ENCODE measurements at regions not wholly inside any gene's neighbourhood (a gene's known extent, or its start where the extent isn't known, plus 50 kb on each side); places are given as distances from the start of the nearest gene placed in this dataset.

DNA sequence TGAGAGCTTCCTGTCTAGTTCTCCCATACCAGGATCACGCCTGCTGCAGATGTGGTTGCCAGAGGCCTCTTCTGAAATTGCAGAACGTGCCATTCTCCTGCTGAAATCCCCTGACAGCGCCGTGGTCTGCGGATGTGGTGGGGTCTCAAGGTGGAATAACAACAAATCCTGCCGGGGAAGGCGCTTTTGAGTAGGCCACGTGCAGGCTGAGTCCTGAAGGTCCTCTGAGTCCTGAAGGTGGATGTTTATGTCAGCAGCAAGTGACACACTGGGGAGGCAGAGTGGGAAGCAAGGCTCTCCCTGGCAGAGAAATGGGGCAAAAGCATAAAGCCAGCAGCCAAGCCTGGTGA, 241.4 kb downstream of the MYCN start:
- Mint-ChIP-seq H3K27ac (no peak overlapping the region), H3K9me3 (ENCODE audit: low read depth) (no peaks in the 10 kb centered on the region), H3K4me1 (ENCODE audit: low read depth) (no peaks in the 10 kb centered on the region), H3K36me3 (no peaks in the 10 kb centered on the region), H3K27me3 (no peaks in the 10 kb centered on the region), H3K4me3 (no peak overlapping the region)

DNA sequence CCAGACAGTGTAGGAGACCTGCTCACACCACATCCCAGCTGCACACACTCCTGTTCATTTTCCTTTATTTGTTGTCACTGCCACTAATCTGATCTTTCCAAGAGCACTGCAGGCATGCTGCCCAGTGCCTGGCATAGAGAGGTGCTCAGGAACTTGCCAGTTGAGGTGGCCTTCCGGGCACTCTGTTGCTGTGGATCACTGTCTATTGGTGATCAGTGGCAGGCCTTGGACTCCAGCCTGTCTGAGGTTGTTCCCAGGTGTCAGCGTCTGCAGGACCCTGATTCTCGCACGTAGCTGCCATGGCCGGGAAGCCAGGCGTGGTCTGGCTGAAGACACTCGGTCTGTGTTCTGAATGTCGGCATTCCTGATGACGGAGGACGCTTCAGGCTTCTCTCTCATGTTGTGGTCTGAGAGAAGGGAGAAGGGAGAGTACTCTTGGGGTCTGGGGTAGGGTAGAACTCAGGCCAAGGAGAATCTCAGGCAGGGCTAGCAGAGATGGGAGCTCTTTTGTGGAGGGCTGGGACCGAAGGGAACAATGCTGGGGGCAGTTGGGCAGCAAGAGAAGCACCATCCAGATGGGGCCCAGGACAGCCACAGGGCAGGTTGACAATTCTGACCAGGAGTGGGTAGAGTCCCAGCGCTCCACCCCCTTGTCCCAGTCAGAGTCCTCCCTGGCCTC, 240.9 kb downstream of the MYCN start:
- Mint-ChIP-seq H3K9me3 (ENCODE audit: low read depth) (no peaks in the 10 kb centered on the region), H3K27me3 (no peaks in the 10 kb centered on the region), H3K4me1 (ENCODE audit: low read depth) (no peaks in the 10 kb centered on the region), H3K27ac (no peak overlapping the region), H3K4me3 (no peak overlapping the region), H3K36me3 (no peaks in the 10 kb centered on the region)

DNA sequence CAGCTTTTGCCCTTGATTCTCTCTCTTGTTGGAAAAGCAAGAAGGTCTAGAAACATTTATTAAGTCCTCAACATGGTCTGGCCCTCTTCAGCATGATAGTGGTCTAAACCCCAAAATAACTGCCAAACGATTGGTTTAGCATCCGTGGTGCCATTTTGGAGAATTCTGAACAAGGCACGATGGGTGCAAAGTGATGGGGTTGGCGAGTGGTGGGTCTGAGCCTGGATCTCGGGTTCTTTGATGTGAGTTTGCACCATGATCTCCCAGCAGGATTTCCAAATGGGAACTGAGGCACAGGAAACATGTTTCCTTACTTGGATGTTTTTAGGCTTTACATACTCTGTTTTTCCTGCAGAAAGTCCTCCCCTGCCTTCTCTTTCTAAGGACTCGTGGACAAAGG, 240.3 kb downstream of the MYCN start:
- H3K4me3 Mint-ChIP-seq = no peak overlapping the region
- no peaks in the 10 kb centered on the region for H3K9me3 Mint-ChIP-seq (ENCODE audit: low read depth)
- no peak overlapping the region for H3K27ac Mint-ChIP-seq
- H3K4me1 Mint-ChIP-seq (ENCODE audit: low read depth) = no peaks in the 10 kb centered on the region
- H3K27me3 Mint-ChIP-seq = no peaks in the 10 kb centered on the region
- no peaks in the 10 kb centered on the region for H3K36me3 Mint-ChIP-seq

DNA sequence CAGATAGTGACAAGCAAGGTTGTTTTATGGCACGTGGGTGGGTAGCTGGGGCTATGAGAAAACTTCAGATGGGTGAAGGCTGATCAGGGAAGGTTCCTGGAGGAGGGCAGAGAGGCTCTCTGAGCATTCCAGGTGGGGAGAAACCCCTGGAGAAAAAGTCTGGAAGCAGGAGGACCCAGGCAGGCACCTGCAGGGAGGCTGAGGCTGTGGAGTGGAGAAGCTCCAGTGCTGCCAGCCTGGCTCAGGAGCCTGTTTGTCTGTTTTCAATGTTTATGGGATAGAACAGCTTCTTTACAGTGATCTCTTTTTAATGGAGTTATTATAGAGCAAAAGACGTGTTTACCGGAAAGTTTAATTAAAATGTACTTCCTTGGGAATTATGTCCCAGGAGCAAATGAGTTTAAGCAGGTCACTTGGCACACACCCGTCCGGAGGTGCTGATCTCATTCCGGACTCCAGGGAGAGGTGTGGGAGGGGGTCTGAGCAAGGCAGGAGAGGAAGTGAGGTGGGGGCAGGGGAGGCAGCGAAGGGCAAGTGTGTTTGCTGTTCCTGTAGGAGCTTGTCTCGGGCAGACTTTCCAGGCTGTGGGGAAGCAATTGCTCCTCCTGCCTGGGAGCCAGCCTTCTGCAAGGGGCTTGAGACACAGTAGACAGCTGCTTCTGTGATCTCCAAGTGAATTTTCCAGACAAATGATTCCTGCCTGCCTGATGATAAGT, 239.5 kb downstream of the MYCN start:
- Mint-ChIP-seq H3K36me3 (no peaks in the 10 kb centered on the region), H3K27ac (no peak overlapping the region), H3K27me3 (no peaks in the 10 kb centered on the region), H3K9me3 (ENCODE audit: low read depth) (no peaks in the 10 kb centered on the region), H3K4me3 (no peak overlapping the region), H3K4me1 (ENCODE audit: low read depth) (no peaks in the 10 kb centered on the region)

DNA sequence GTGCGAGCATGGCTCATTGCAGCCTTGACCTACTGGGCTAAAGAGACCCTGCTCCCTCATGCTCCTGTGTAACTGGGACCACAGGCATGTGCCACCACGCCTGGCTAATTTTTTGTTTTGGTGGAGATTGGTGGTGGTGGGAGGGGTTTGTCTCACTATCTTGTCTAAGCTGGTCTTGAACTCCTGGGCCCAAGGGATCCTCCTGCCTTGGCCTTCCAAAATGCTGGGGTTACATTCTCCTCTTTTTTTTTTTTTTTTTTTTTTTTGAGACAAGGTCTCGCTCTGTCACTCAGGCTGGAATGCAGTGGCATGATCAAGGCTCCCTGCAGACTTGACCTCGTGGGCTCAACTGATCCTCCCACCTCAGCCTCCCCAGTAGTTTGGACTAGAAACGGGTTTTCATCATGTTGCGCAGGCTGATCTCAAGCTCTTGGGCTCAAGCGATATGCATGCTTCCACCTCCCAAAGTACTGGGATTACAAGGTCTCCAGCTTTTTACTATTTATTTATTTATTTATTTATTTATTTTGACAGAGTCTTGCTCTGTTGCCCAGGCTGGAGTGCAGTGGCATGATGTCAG, 238.3 kb downstream of the MYCN start:
- no peaks in the 10 kb centered on the region for H3K27me3 Mint-ChIP-seq
- no peaks in the 10 kb centered on the region for H3K9me3 Mint-ChIP-seq (ENCODE audit: low read depth)
- no peak overlapping the region for H3K27ac Mint-ChIP-seq
- H3K36me3 Mint-ChIP-seq = no peaks in the 10 kb centered on the region
- H3K4me3 Mint-ChIP-seq = no peak overlapping the region
- no peaks in the 10 kb centered on the region for H3K4me1 Mint-ChIP-seq (ENCODE audit: low read depth)

DNA sequence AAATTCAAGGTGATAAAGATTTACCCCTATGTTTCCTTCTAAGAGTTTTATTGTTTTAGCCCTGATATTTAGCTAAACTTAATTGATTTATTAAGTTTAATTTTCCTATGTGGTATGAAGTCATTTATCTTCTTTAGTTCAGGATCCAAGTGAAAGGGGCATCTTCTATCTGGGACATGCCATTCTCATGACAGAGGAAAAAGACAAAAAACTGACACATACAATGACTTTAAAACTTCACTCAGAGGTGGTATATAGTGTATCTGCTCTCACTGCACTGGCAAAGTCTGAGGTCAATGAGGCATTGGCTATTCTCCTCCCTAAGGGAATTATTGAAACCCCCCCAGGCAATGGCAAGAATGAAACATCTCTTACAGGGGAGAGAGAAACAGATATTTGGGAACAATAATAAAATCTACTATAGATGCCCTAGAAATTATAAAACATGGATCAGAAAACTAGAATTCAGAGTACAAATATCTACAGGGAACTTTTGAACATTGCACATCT, 237.4 kb downstream of the MYCN start:
- no peak overlapping the region for H3K4me3 Mint-ChIP-seq
- no peaks in the 10 kb centered on the region for H3K4me1 Mint-ChIP-seq (ENCODE audit: low read depth)
- H3K27me3 Mint-ChIP-seq = no peaks in the 10 kb centered on the region
- no peaks in the 10 kb centered on the region for H3K9me3 Mint-ChIP-seq (ENCODE audit: low read depth)
- no peak overlapping the region for H3K27ac Mint-ChIP-seq
- no peaks in the 10 kb centered on the region for H3K36me3 Mint-ChIP-seq

DNA sequence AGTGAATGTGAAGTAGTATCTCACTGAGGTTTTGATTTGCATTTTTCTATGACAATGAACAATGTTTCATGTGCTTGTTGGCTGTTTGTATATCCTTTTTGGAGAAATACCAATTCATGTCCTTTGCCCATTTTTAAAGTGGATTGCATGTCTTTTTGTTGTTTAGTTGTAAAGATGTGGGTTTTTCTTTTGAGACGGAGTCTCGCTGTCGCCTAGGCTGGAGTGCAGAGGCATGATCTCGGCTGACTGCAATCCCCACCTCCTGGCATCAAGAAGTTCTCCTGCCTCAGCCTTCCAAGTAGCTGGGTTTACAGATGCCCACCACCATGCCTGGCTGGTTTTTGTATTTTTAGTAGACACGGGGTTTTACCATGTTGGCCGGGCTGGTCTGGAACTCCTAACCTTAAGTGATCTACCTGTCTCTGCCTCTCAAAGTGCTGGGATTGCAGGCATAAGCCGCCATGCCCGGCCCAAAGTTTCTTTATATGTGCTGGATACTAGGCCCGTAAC, 236.7 kb downstream of the MYCN start:
- H3K36me3 Mint-ChIP-seq = no peaks in the 10 kb centered on the region
- H3K9me3 Mint-ChIP-seq (ENCODE audit: low read depth) = no peaks in the 10 kb centered on the region
- H3K27ac Mint-ChIP-seq = no peak overlapping the region
- no peaks in the 10 kb centered on the region for H3K27me3 Mint-ChIP-seq
- H3K4me3 Mint-ChIP-seq = no peak overlapping the region
- no peaks in the 10 kb centered on the region for H3K4me1 Mint-ChIP-seq (ENCODE audit: low read depth)

DNA sequence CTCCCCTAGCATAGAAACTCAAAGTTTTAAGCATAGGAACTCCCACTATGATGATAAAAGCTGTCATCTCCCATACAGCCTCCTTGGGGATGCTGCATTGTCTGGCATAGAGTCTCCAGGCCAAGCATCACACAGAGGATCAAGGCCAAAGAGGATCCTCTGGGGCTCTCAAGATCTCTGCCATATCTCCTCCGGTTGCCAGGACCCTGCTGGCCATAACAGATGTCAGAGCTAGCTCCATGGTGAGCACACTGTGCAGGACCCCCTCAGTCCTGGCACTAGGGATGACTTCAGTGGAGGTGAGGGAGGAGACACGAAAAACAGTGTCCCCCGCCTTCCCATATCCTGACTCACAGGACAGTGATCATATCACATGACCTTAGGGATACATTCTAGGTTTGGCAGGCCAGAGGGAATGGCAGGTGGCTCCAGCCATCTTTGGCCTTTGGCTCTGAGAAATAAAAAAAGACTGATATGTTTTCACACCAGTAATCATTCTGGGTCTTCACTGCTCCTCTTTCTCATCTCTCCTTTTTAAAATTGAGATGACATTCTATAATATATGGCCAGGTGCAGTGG, 235.0 kb downstream of the MYCN start:
- H3K4me1 Mint-ChIP-seq (ENCODE audit: low read depth) = no peaks in the 10 kb centered on the region

DNA sequence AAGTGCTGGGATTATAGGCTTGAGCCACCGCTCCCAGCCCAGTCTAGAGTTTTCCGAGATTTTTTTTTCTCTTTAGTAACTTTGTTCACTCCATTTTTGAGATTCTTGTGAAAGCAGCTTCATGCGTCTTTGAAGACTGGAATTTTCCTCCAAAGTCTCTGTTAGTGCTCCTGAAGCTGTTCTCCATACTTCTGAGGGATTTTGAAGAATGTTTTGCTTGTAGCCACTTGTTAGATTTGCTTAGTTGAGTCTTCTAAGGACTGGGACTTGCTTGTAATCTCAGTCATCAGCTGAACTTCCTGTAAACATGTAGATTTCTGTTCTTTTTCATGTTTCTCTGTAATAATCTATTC, 234.3 kb downstream of the MYCN start:
- no peaks in the 10 kb centered on the region for H3K36me3 Mint-ChIP-seq
- H3K4me1 Mint-ChIP-seq (ENCODE audit: low read depth) = no peaks in the 10 kb centered on the region
- H3K4me3 Mint-ChIP-seq = no peak overlapping the region
- no peak overlapping the region for H3K27ac Mint-ChIP-seq
- no peaks in the 10 kb centered on the region for H3K27me3 Mint-ChIP-seq
- no peaks in the 10 kb centered on the region for H3K9me3 Mint-ChIP-seq (ENCODE audit: low read depth)

More for the DNA sequence above, 235.0 kb downstream of the MYCN start:
- H3K9me3 Mint-ChIP-seq (ENCODE audit: low read depth) = no peaks in the 10 kb centered on the region
- no peak overlapping the region for H3K27ac Mint-ChIP-seq
- H3K27me3 Mint-ChIP-seq = no peaks in the 10 kb centered on the region
- no peak overlapping the region for H3K4me3 Mint-ChIP-seq
- no peaks in the 10 kb centered on the region for H3K36me3 Mint-ChIP-seq

DNA sequence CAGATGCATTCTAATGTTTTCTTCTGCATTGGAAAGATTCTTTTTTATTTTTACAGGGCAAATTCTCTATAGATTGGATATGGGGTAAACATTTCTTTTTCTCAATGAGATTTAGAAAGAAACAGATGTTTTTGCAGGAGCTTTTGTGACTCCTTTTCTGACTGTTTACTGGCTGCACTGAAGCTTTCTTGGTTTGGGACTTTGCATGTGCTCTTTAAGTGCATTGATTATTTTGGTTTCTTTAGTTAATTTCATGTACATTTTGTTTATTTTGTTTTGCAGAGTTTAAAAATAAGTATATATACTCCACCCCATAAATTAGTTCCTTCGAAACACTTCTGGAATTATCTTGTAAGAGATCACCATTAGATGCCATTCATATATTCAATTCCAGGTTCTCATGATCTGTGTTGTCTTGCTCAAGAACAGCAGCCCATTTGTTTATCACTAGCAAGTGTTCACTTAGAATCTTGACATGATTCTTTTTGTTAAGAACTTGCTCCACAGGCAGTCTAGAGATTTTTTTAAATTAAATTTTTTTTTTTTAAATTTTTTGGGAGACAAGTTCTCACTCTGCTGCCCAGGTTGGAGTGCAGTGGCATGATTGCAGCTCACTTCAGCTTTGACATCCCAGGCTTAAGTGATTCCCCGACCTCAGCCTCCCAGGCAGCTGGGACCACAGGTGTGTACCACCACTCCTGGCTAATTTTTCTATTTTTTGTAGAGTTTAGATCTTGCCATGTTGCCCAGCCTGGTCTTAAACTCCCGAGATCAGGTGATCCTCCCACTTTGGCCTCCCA, 233.7 kb downstream of the MYCN start:
- Mint-ChIP-seq H3K4me3 (no peak overlapping the region), H3K36me3 (no peaks in the 10 kb centered on the region), H3K27me3 (no peaks in the 10 kb centered on the region), H3K4me1 (ENCODE audit: low read depth) (no peaks in the 10 kb centered on the region), H3K9me3 (ENCODE audit: low read depth) (no peaks in the 10 kb centered on the region), H3K27ac (no peak overlapping the region)

DNA sequence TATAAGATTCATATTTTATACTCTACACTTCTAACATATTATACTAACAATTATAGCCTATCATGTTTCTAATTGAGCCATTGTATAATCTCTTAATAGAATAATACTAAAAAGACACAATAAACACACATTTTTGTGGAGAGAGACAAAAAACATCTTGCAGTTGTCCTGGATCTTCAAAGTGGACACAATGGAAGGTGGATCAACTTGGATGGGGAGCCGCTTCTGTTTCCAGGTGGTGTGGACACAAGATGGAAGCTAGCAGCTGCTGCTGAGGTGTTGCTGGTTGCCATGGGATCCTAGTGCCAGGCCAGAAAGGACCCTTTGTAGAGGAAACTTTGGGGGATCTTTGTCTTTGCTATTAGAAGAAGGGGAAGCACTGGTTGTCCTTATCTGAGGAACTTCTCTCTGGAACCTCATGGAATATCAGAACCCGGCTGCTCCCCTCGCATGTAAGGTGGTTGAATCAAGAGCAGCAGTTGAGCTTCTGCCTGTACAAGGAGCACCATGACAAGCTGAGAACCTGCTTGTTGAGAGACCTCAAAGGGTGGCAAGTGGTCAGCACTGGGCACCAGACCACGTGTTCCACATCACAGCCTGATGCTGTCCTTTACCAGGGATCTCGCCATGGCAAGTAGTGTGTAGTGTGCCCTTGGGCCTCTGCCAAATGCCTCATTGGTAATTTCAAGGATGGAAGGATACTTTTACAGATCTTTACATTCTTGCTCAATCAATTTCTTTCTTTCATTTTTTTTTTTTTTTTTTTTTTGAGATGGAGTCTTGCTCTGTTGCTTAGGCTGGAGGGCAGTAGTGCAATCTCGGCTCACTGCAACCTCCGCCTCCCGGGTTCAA, 232.2 kb downstream of the MYCN start:
- no peaks in the 10 kb centered on the region for H3K4me1 Mint-ChIP-seq (ENCODE audit: low read depth)
- no peaks in the 10 kb centered on the region for H3K9me3 Mint-ChIP-seq (ENCODE audit: low read depth)
- no peaks in the 10 kb centered on the region for H3K36me3 Mint-ChIP-seq
- H3K27ac Mint-ChIP-seq = no peak overlapping the region
- H3K4me3 Mint-ChIP-seq = no peak overlapping the region
- no peaks in the 10 kb centered on the region for H3K27me3 Mint-ChIP-seq

DNA sequence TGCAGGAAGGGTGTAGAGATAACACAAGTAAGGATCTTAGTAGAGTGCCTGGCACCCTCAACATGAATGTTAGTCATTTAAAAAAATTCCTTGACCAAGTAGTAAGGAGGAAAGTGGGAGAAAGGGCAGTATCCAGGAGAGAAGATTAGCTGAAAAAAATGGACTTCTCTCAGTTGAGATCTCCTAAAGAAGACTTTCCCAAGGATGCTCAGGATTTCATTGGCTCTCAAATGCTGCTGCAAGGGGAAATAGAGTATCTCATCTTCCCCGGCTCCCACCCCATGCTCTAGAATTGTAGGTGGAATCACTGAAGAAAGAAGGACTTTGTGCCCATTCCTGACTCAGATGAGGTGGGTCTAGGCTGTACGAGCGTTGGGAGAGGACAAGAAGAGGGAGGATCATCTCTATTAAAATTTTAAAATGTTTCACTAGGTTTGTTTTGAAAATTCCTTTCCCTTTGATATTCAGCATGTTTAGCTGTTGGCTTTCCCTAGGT, 231.1 kb downstream of the MYCN start:
- H3K4me1 Mint-ChIP-seq (ENCODE audit: low read depth) = no peaks in the 10 kb centered on the region
- no peak overlapping the region for H3K27ac Mint-ChIP-seq
- H3K4me3 Mint-ChIP-seq = no peak overlapping the region
- no peaks in the 10 kb centered on the region for H3K36me3 Mint-ChIP-seq
- no peaks in the 10 kb centered on the region for H3K9me3 Mint-ChIP-seq (ENCODE audit: low read depth)
- no peaks in the 10 kb centered on the region for H3K27me3 Mint-ChIP-seq

DNA sequence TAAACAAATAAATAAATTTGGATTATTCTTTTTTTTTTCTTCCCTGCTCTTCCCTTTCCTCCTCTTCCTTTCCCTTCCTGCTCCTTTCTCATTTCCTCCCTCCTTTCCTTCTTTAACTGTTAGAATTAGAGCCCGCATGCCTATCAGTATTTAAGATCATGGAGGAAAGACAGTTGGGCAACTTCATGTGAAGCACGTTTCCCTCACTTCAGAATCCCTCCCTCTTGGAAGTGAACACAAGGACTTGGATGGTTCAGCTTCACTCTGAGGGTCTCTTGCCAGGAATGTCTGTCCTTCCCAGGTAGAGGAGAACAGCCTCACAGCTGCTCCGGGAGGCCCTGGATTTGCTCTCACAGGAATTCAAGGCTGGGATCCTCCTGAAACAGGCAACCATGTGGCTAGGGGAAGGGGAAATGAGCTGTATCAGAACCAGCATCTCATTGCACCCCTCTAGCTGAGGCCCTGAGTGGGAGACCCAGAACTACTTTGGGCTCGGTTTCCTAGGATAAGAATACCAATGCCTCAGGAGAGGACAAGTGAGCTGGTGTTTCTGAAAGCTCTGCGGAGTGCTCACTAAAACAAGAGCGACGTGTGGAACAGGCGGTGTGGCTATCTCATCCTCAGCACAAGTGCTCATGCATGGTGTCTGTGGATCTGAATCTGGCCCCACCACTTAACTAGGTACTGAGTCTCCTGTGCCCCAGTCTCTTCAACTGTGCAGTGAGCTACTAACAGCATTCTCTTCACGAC, 230.5 kb downstream of the MYCN start:
- H3K9me3 Mint-ChIP-seq (ENCODE audit: low read depth) = no peaks in the 10 kb centered on the region
- no peak overlapping the region for H3K27ac Mint-ChIP-seq
- no peaks in the 10 kb centered on the region for H3K36me3 Mint-ChIP-seq
- no peaks in the 10 kb centered on the region for H3K4me1 Mint-ChIP-seq (ENCODE audit: low read depth)
- no peaks in the 10 kb centered on the region for H3K27me3 Mint-ChIP-seq
- H3K4me3 Mint-ChIP-seq = no peak overlapping the region

Data from activated naive CD8-positive, alpha-beta T cell (primary cell).